Karpas-422 (cell line): ENCODE measurements at regions not wholly inside any gene's neighbourhood (a gene's known extent, or its start where the extent isn't known, plus 50 kb on each side); places are given as distances from the start of the nearest gene placed in this dataset.

Experiments used
- DNase-seq: peaks from one replicate; pipeline ENCODE4 v3.0.0-alpha.2; 2015
- H2AFZ ChIP-seq: fragments of 200-600 bp; sonication (generic); 2 replicates; pipeline ENCODE4 v1.6.1; 2014; ENCODE audit warnings: antibody characterized with exemption, low read length, mixed read lengths
- H3K27ac ChIP-seq: fragments of 200-600 bp; sonication (generic); 2 replicates; pipeline ENCODE4 v1.5.1; 2014; ENCODE audit warnings: mild to moderate bottlenecking, low read length, moderate library complexity
- H3K27me3 ChIP-seq: fragments of 200-600 bp; sonication (generic); 2 replicates; pipeline ENCODE4 v1.6.1; 2014; ENCODE audit warnings: low read length, mixed read lengths
- H3K36me3 ChIP-seq: fragments of 200-600 bp; sonication (generic); 2 replicates; pipeline ENCODE4 v1.6.1; 2014; ENCODE audit warnings: low read length, mixed read lengths; ENCODE audit not compliant: insufficient read depth
- H3K4me1 ChIP-seq: fragments of 200-600 bp; sonication (generic); 2 replicates; pipeline ENCODE4 v1.6.1; 2014; ENCODE audit warnings: mild to moderate bottlenecking, low read length, mixed read lengths
- H3K4me2 ChIP-seq: fragments of 200-600 bp; sonication (generic); 2 replicates; pipeline ENCODE4 v1.6.1; 2014; ENCODE audit warnings: low read length, low read depth, mild to moderate bottlenecking; ENCODE audit not compliant: poor library complexity, severe bottlenecking
- H3K4me3 ChIP-seq: fragments of 200-600 bp; sonication (generic); 2 replicates; pipeline ENCODE4 v1.5.1; 2014; ENCODE audit warnings: mild to moderate bottlenecking, antibody characterized with exemption, low read length, mixed read lengths
- H3K79me2 ChIP-seq: fragments of 200-600 bp; sonication (generic); 2 replicates; pipeline ENCODE4 v1.6.1; 2014; ENCODE audit warnings: mild to moderate bottlenecking, low read length, mixed read lengths
- H3K9ac ChIP-seq: fragments of 200-600 bp; sonication (generic); 2 replicates; pipeline ENCODE4 v1.6.0; 2014; ENCODE audit warnings: low read length
- H3K9me2 ChIP-seq: fragments of 200-600 bp; sonication (generic), shearing (Covaris generic); replicated peaks from 2 replicates; pipeline ENCODE4 v1.6.0; 2014; ENCODE audit warnings: mild to moderate bottlenecking, low read length, moderate library complexity; ENCODE audit not compliant: insufficient read depth
- H3K9me3 ChIP-seq: fragments of 300-700, 200-600 bp; sonication (generic); 2 replicates; pipeline ENCODE4 v1.6.1; 2014; ENCODE audit warnings: low read length, mixed read lengths
- H4K20me1 ChIP-seq: fragments of 200-600 bp; sonication (generic); 2 replicates; pipeline ENCODE4 v1.6.1; 2014; ENCODE audit warnings: mild to moderate bottlenecking, antibody characterized with exemption, low read length, low read depth; ENCODE audit not compliant: insufficient read depth

DNA sequence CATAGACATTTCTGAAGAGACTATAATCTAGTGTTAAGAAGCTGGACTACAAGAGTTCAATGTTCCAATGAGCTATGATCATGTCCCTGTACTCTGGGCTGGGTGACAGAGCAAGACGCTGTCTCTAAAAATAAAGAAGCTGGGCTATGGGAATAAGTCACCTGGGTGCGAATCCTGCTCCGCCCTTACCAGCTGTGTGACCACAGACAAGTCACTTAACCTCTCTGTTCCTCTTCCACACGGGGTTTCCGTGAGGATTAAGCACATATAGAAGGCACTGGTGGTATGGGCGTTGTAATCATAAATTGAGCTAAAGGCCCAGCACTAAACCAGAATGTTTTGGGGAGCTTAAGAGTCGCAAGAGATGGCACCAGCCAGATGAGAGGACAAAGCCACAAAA is 178.5 kb downstream of the HAUS1 start:
- Histone ChIP-seq H3K4me2 (no peak overlapping the region), H4K20me1 (peaks cover 11% of the 10 kb centered on the region; the same call in 1 of the 2 replicates), H3K79me2 (no peaks in the 10 kb centered on the region), H3K9me2 (no peaks in the 10 kb centered on the region), H3K4me1 (peaks cover 38% of the 10 kb centered on the region), H3K9me3 (no peaks in the 10 kb centered on the region), H3K36me3 (no peaks in the 10 kb centered on the region), H3K9ac (no peak overlapping the region), H3K27ac (no peak overlapping the region), H3K27me3 (no peaks in the 10 kb centered on the region), H2AFZ (no peak overlapping the region), H3K4me3 (no peak overlapping the region)
- DNase-seq: no peak

GRCh38 chr18:46283268-46283667 is 179.1 kb downstream of the HAUS1 start:
- no peak overlapping the region for H3K9ac ChIP-seq
- no peak for DNase-seq

GRCh38 chr18:46283895-46284295 is 179.7 kb downstream of the HAUS1 start:
- peaks cover 11% of the 10 kb centered on the region; the same call in 1 of the 2 replicates for H4K20me1 ChIP-seq
- H3K4me3 ChIP-seq: no peak overlapping the region
- H3K9me3 ChIP-seq: no peaks in the 10 kb centered on the region
- no peaks in the 10 kb centered on the region for H3K79me2 ChIP-seq
- H3K27me3 ChIP-seq: no peaks in the 10 kb centered on the region
- H3K4me2 ChIP-seq: no peak overlapping the region
- H3K27ac ChIP-seq: no peak overlapping the region
- no peaks in the 10 kb centered on the region for H3K36me3 ChIP-seq
- no peaks in the 10 kb centered on the region for H3K9me2 ChIP-seq
- no peak overlapping the region for H3K9ac ChIP-seq
- peaks cover 38% of the 10 kb centered on the region for H3K4me1 ChIP-seq
- no peak overlapping the region for H2AFZ ChIP-seq
- peak; percentile 42 for DNase-seq

More at GRCh38 chr18:46283268-46283667, 179.1 kb downstream of the HAUS1 start:
- Histone ChIP-seq H3K36me3 (no peaks in the 10 kb centered on the region), H3K9me2 (no peaks in the 10 kb centered on the region), H3K4me3 (no peak overlapping the region), H3K9me3 (no peaks in the 10 kb centered on the region), H3K27me3 (no peaks in the 10 kb centered on the region), H3K27ac (no peak overlapping the region), H2AFZ (no peak overlapping the region), H3K79me2 (no peaks in the 10 kb centered on the region), H3K4me2 (no peak overlapping the region), H3K4me1 (peaks cover 38% of the 10 kb centered on the region), H4K20me1 (peaks cover 11% of the 10 kb centered on the region; the same call in 1 of the 2 replicates)

DNA sequence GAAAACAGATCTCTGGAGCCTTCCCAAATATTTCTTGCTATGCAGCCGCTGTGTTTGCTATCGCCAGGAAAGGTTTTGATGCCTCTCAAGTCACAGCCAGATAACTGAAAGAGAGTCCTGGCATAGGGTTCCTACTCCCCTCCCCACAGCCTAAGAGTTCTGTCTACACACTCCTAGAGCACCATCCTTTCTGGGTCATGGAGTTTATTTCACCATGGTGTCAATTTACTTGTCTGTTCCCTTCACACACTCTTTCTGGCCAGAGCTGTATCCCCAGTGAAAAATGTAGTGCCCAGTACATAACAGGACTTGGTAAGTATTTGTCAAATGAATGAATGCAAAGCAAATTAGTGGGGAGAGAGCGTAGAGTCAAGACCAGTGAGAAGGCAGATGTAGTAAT is 185.3 kb downstream of the HAUS1 start:
- DNase-seq: no peak
- no peak overlapping the region for H3K4me3 ChIP-seq
- no peaks in the 10 kb centered on the region for H3K36me3 ChIP-seq
- no peak overlapping the region for H3K27ac ChIP-seq
- H3K9me2 ChIP-seq: no peaks in the 10 kb centered on the region
- no peaks in the 10 kb centered on the region for H3K9me3 ChIP-seq
- peaks cover 44% of the 10 kb centered on the region for H3K4me1 ChIP-seq
- no peaks in the 10 kb centered on the region; the same call in 1 of the 2 replicates for H4K20me1 ChIP-seq
- no peaks in the 10 kb centered on the region for H3K27me3 ChIP-seq
- no peak overlapping the region for H2AFZ ChIP-seq
- H3K4me2 ChIP-seq: no peak overlapping the region
- no peak overlapping the region for H3K9ac ChIP-seq
- H3K79me2 ChIP-seq: no peaks in the 10 kb centered on the region

- H3K79me2 ChIP-seq: no peaks in the 10 kb centered on the region
Measured at GRCh38 chr18:46289931-46290330, 185.7 kb downstream of the HAUS1 start.

DNA sequence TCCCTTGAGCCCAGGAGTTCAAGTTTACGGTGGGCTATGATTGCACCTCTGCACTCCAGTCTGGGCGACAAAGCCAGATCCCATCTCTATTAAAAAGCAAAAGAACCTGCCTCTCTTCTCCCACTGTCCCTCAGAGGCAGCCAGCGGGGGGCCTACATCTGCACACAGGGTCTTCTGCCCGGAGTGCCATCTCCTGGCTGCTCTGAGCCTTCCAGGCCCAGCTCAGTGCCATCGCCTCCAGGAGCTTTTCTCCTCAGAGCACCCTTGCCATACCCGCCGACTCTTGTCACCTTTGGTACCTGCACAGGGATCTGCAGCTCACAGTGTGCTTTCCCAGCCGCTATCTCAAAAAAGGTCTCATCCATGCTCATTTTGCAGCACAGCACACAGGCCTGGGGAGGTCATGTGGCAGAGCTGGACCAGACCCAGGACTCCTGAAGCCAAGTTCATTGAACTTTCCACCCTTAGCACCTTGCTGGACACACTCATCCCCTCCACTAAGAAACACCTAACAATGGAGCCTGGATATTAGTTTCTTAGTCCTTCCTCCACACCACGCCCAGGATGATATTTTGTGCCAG is 186.3 kb downstream of the HAUS1 start:
- Histone ChIP-seq H2AFZ (no peak overlapping the region), H4K20me1 (no peaks in the 10 kb centered on the region; the same call in 1 of the 2 replicates), H3K27ac (0 out of 2 replicates have a peak overlapping the region, but pooled peaks have one; percentile 33), H3K79me2 (no peaks in the 10 kb centered on the region), H3K9me3 (no peaks in the 10 kb centered on the region), H3K9ac (no peak overlapping the region), H3K36me3 (no peaks in the 10 kb centered on the region), H3K4me3 (no peak overlapping the region), H3K4me1 (peaks cover 40% of the 10 kb centered on the region), H3K27me3 (no peaks in the 10 kb centered on the region), H3K9me2 (no peaks in the 10 kb centered on the region), H3K4me2 (peak overlapping the region; percentile 33)
- no peak for DNase-seq

More at GRCh38 chr18:46289931-46290330, 185.7 kb downstream of the HAUS1 start:
- no peaks in the 10 kb centered on the region; the same call in 1 of the 2 replicates for H4K20me1 ChIP-seq
- H3K9ac ChIP-seq: no peak overlapping the region
- H3K27ac ChIP-seq: no peak overlapping the region
- H3K9me2 ChIP-seq: no peaks in the 10 kb centered on the region
- DNase-seq: no peak
- H3K4me1 ChIP-seq: peaks cover 44% of the 10 kb centered on the region
- no peak overlapping the region for H3K4me3 ChIP-seq
- H3K9me3 ChIP-seq: no peaks in the 10 kb centered on the region
- no peaks in the 10 kb centered on the region for H3K27me3 ChIP-seq
- no peak overlapping the region for H3K4me2 ChIP-seq
- H2AFZ ChIP-seq: no peak overlapping the region
- no peaks in the 10 kb centered on the region for H3K36me3 ChIP-seq

- Histone ChIP-seq H3K4me1 (peaks cover 34% of the 10 kb centered on the region), H3K9me3 (no peaks in the 10 kb centered on the region), H3K36me3 (no peaks in the 10 kb centered on the region), H3K27ac (peak overlapping the region; percentile 33; the same call in 1 of the 2 replicates), H3K4me2 (peak overlapping the region; percentile 33), H3K79me2 (no peaks in the 10 kb centered on the region), H3K9ac (no peak overlapping the region), H2AFZ (no peak overlapping the region), H4K20me1 (no peaks in the 10 kb centered on the region), H3K9me2 (no peaks in the 10 kb centered on the region), H3K27me3 (no peaks in the 10 kb centered on the region), H3K4me3 (no peak overlapping the region)
- peak; percentile 82 for DNase-seq
Measured at GRCh38 chr18:46291149-46291548, 187.0 kb downstream of the HAUS1 start.

- Histone ChIP-seq H3K27me3 (no peaks in the 10 kb centered on the region), H3K36me3 (no peaks in the 10 kb centered on the region), H3K79me2 (no peaks in the 10 kb centered on the region), H3K4me1 (peaks cover 21% of the 10 kb centered on the region), H4K20me1 (0 out of 2 replicates have a peak, but pooled peaks cover 5% of the 10 kb centered on the region), H3K9me3 (no peaks in the 10 kb centered on the region), H3K27ac (no peak overlapping the region), H3K4me3 (no peak overlapping the region), H3K9me2 (no peaks in the 10 kb centered on the region), H2AFZ (no peak overlapping the region), H3K4me2 (no peak overlapping the region), H3K9ac (no peak overlapping the region)
- no peak for DNase-seq
Measured at GRCh38 chr18:46293742-46294181, 189.6 kb downstream of the HAUS1 start.
